OCI-LY1 (cell line): ENCODE measurements at regions not wholly inside any gene's neighbourhood (a gene's known extent, or its start where the extent isn't known, plus 50 kb on each side); places are given as distances from the start of the nearest gene placed in this dataset.

Source experiments
- H2AFZ ChIP-seq: fragments of 200-600 bp; sonication (generic), shearing (Covaris generic); 2 replicates; pipeline ENCODE4 v1.6.0; 2014; ENCODE audit warnings: antibody characterized with exemption, mild to moderate bottlenecking, low read length
- H3F3A ChIP-seq: fragments of 200-600 bp; sonication (generic), shearing (Covaris generic); 2 replicates; pipeline ENCODE4 v1.6.0; 2014; ENCODE audit warnings: mild to moderate bottlenecking, antibody characterized with exemption, low read length, moderate library complexity; ENCODE audit not compliant: insufficient read depth
- H3K27ac ChIP-seq: fragments of 200-600 bp; sonication (generic); 2 replicates; pipeline ENCODE4 v1.5.1; 2014; ENCODE audit warnings: low read length, mixed run types, mild to moderate bottlenecking, low read depth; ENCODE audit not compliant: poor library complexity, severe bottlenecking
- H3K27me3 ChIP-seq: fragments of 200-600 bp; sonication (generic); 2 replicates; pipeline ENCODE4 v1.6.0; 2014; ENCODE audit warnings: antibody characterized with exemption, mild to moderate bottlenecking, low read length, moderate library complexity; ENCODE audit not compliant: insufficient read depth
- H3K36me3 ChIP-seq: fragments of 200-600 bp; sonication (generic); 2 replicates; pipeline ENCODE4 v1.6.1; 2014; ENCODE audit warnings: mild to moderate bottlenecking, antibody characterized with exemption, low read length, moderate library complexity, mixed read lengths; ENCODE audit not compliant: insufficient read depth
- H3K4me1 ChIP-seq: fragments of 200-600 bp; sonication (generic); 2 replicates; pipeline ENCODE4 v1.5.1; 2014; ENCODE audit warnings: mild to moderate bottlenecking, low read length, moderate library complexity; ENCODE audit not compliant: insufficient read depth, severe bottlenecking
- H3K4me2 ChIP-seq: fragments of 200-600 bp; sonication (generic), shearing (Covaris generic); 2 replicates; pipeline ENCODE4 v1.6.1; 2014; ENCODE audit warnings: low read length
- H3K4me3 ChIP-seq: fragments of 200-600 bp; sonication (generic); 2 replicates; pipeline ENCODE4 v1.5.1; 2014; ENCODE audit warnings: low read length, low read depth, mild to moderate bottlenecking, mixed read lengths; ENCODE audit not compliant: poor library complexity, severe bottlenecking
- H3K79me2 ChIP-seq: fragments of 200-600 bp; shearing (Covaris generic); 2 replicates; pipeline ENCODE4 v1.6.1; 2016; ENCODE audit warnings: mixed run types, low read length, mixed read lengths; ENCODE audit not compliant: insufficient read depth
- H3K9ac ChIP-seq: fragments of 200-600 bp; sonication (generic), shearing (Covaris generic); 2 replicates; pipeline ENCODE4 v1.6.1; 2014; ENCODE audit warnings: mild to moderate bottlenecking, low read length, mixed read lengths
- H3K9me2 ChIP-seq: fragments of 200-600 bp; sonication (generic), shearing (Covaris generic); 2 replicates; pipeline ENCODE4 v1.6.1; 2014; ENCODE audit warnings: low read depth, mild to moderate bottlenecking, low read length, mixed read lengths
- H3K9me3 ChIP-seq: fragments of 200-600 bp; shearing (Covaris generic); 2 replicates; pipeline ENCODE4 v1.6.1; 2014; ENCODE audit warnings: low read length, mixed read lengths
- H4K20me1 ChIP-seq: fragments of 200-600 bp; sonication (generic), shearing (Covaris generic); 2 replicates; pipeline ENCODE4 v1.6.0; 2016; ENCODE audit warnings: mild to moderate bottlenecking, low read length; ENCODE audit not compliant: insufficient read depth
- CTCF ChIP-seq: fragments of 200-600 bp; sonication (generic), shearing (Covaris generic); IDR thresholded peaks from 2 replicates; pipeline ENCODE4 v1.5.1; 2017; ENCODE audit warnings: mild to moderate bottlenecking, antibody characterized with exemption, low read length, moderate library complexity, mixed read lengths
- EZH2 ChIP-seq: fragments of 200-600 bp; sonication (generic), shearing (Covaris generic); IDR thresholded peaks from 2 replicates; pipeline ENCODE4 v1.8.0; 2017; ENCODE audit warnings: borderline replicate concordance, mixed run types, mild to moderate bottlenecking, antibody characterized with exemption, low read length, moderate library complexity, mixed read lengths

GRCh38 chr18:71707400-71707799, 836.7 kb downstream of the CBLN2 start:
- no peak overlapping the region for H3K4me3 ChIP-seq
- no peaks in the 10 kb centered on the region for H3F3A ChIP-seq
- H2AFZ ChIP-seq = no peak overlapping the region
- H3K9me3 ChIP-seq = no peaks in the 10 kb centered on the region
- TF ChIP-seq EZH2 (no peak), CTCF (no peak)
- no peak overlapping the region for H3K9ac ChIP-seq
- H3K4me1 ChIP-seq = no peaks in the 10 kb centered on the region
- no peak overlapping the region for H3K27ac ChIP-seq
- no peaks in the 10 kb centered on the region for H3K36me3 ChIP-seq
- no peaks in the 10 kb centered on the region for H4K20me1 ChIP-seq
- H3K4me2 ChIP-seq = no peak overlapping the region
- no peaks in the 10 kb centered on the region for H3K9me2 ChIP-seq
- no peaks in the 10 kb centered on the region for H3K79me2 ChIP-seq
- H3K27me3 ChIP-seq = no peaks in the 10 kb centered on the region

- Histone ChIP-seq H3K79me2 (no peaks in the 10 kb centered on the region), H2AFZ (no peak overlapping the region), H3K4me3 (no peak overlapping the region), H3K36me3 (no peaks in the 10 kb centered on the region), H3K27ac (no peak overlapping the region), H3K9me3 (no peaks in the 10 kb centered on the region), H3K27me3 (no peaks in the 10 kb centered on the region), H3K9ac (no peak overlapping the region), H3F3A (no peaks in the 10 kb centered on the region), H4K20me1 (no peaks in the 10 kb centered on the region), H3K4me2 (no peak overlapping the region), H3K9me2 (no peaks in the 10 kb centered on the region), H3K4me1 (no peaks in the 10 kb centered on the region)
- TF ChIP-seq EZH2 (no peak), CTCF (no peak)
These were observed 854.6 kb downstream of the CBLN2 start for GRCh38 chr18:71689416-71690160.

- no peak overlapping the region for H3K9ac ChIP-seq
- H3K27me3 ChIP-seq = no peaks in the 10 kb centered on the region
- no peaks in the 10 kb centered on the region for H3K36me3 ChIP-seq
- no peaks in the 10 kb centered on the region for H3F3A ChIP-seq
- no peak overlapping the region for H2AFZ ChIP-seq
- no peak overlapping the region for H3K4me2 ChIP-seq
- H3K9me2 ChIP-seq = no peaks in the 10 kb centered on the region
- no peaks in the 10 kb centered on the region for H3K9me3 ChIP-seq
- H3K4me1 ChIP-seq = no peaks in the 10 kb centered on the region
- H3K4me3 ChIP-seq = no peak overlapping the region
- H4K20me1 ChIP-seq = no peaks in the 10 kb centered on the region
- TF ChIP-seq CTCF = no peak
- no peak overlapping the region for H3K27ac ChIP-seq
- H3K79me2 ChIP-seq = no peaks in the 10 kb centered on the region
These were observed 861.6 kb downstream of the CBLN2 start for GRCh38 chr18:71682591-71682990.
